Skeletal muscle satellite cell (primary cell): ENCODE measurements at regions not wholly inside any gene's neighbourhood (a gene's known extent, or its start where the extent isn't known, plus 50 kb on each side); places are given as distances from the start of the nearest gene placed in this dataset.

Source experiments
- H3K27me3 ChIP-seq: 2 replicates; pipeline ENCODE4 v1.7.0; 2013; ENCODE audit warnings: low read length; ENCODE audit not compliant: control insufficient read depth, insufficient read depth
- H3K36me3 ChIP-seq: 2 replicates; pipeline ENCODE4 v1.7.0; 2013; ENCODE audit warnings: mild to moderate bottlenecking, control low read depth, low read length; ENCODE audit not compliant: insufficient read depth
- H3K4me1 ChIP-seq: 2 replicates; pipeline ENCODE4 v1.7.0; 2013; ENCODE audit warnings: low read length; ENCODE audit not compliant: control insufficient read depth, insufficient read depth
- H3K4me2 ChIP-seq: 2 replicates; pipeline ENCODE4 v1.7.0; 2013; ENCODE audit warnings: mild to moderate bottlenecking, low read length
- H3K4me3 ChIP-seq: 2 replicates; pipeline ENCODE4 v1.7.0; 2013; ENCODE audit warnings: low read length
- H3K9ac ChIP-seq: 2 replicates; pipeline ENCODE4 v1.7.0; 2013; ENCODE audit warnings: mild to moderate bottlenecking, low read depth, low read length, moderate library complexity
- H3K9me3 ChIP-seq: replicated peaks from 2 replicates; pipeline ENCODE4 v1.7.0; 2013; ENCODE audit warnings: mild to moderate bottlenecking, control low read depth, low read length

DNA sequence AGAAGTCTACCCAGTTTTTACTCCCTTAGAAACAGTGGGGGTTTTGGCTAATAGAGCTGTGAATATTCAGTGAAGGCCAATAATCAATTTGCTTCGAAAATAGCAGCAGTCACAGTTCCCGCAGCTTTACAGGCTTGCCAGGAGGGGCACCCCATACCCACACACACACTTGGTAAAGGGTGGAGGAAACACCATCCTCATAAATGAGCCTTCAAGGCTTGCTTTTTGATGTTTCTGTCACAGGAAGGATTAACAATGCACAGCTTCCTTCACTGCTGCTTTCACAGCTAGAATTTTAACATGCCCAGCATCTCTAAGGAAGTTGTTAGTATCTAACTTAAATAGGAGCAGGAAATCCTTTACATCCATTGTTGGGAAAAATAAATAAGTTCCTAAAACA is 1247.5 kb upstream of the C9orf72 start:
- H3K4me3 ChIP-seq = no peak overlapping the region
- H3K36me3 ChIP-seq = no peaks in the 10 kb centered on the region
- H3K4me2 ChIP-seq = no peak overlapping the region
- no peaks in the 10 kb centered on the region for H3K27me3 ChIP-seq
- H3K4me1 ChIP-seq = no peaks in the 10 kb centered on the region
- H3K9me3 ChIP-seq = no peaks in the 10 kb centered on the region
- H3K9ac ChIP-seq = no peak overlapping the region

DNA sequence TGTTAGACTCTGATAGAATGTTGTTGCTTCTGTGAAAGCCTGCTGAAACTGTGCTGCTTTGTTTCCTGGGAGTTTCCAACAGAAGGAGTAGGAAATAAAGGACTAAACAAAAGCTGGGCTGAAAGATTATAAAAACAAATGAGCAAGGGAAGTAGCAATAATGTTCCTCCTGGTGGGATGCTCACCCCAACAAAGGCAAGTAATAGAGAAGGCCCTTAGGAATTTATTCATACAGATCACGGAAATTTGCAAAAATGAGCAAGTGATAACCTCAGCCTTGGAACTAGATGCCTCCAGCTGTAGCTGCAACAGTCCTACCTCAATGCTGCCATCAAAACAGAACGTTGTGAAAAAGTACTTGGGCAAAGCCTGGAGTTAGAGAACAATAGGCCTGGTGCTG is 1248.0 kb upstream of the C9orf72 start:
- H3K4me2 ChIP-seq = no peak overlapping the region
- H3K4me3 ChIP-seq = no peak overlapping the region
- no peaks in the 10 kb centered on the region for H3K9me3 ChIP-seq
- no peaks in the 10 kb centered on the region for H3K4me1 ChIP-seq
- no peaks in the 10 kb centered on the region for H3K36me3 ChIP-seq
- no peak overlapping the region for H3K9ac ChIP-seq
- no peaks in the 10 kb centered on the region for H3K27me3 ChIP-seq

DNA sequence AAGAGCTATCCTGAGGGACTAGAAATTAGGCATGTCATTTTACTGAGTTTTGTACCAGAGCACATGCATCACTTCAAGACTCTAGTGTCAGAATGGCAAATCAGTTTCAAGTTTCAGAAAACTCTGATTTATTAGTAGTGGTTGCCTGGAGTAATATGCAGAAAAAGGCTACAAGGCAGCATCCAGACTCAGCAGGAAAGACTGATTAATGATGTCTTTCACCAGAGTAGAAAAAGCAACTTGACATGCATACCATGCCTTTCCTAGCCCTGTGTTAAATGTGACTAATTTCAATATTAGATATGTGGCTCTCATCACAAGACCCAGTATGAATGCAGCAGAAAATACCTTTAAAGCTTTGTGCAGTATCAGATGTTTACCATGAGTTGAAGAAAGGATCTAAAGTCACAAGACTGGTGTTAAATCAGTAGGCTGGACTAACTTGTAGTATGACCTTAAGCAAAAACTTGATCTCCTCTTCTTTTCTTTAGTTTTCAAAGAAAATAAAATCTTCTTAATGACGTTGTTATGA is 1251.2 kb upstream of the C9orf72 start:
- no peaks in the 10 kb centered on the region for H3K9me3 ChIP-seq
- no peaks in the 10 kb centered on the region for H3K4me1 ChIP-seq
- H3K4me3 ChIP-seq = no peak overlapping the region
- no peaks in the 10 kb centered on the region for H3K36me3 ChIP-seq
- H3K9ac ChIP-seq = no peak overlapping the region
- no peak overlapping the region for H3K4me2 ChIP-seq
- H3K27me3 ChIP-seq = no peaks in the 10 kb centered on the region

DNA sequence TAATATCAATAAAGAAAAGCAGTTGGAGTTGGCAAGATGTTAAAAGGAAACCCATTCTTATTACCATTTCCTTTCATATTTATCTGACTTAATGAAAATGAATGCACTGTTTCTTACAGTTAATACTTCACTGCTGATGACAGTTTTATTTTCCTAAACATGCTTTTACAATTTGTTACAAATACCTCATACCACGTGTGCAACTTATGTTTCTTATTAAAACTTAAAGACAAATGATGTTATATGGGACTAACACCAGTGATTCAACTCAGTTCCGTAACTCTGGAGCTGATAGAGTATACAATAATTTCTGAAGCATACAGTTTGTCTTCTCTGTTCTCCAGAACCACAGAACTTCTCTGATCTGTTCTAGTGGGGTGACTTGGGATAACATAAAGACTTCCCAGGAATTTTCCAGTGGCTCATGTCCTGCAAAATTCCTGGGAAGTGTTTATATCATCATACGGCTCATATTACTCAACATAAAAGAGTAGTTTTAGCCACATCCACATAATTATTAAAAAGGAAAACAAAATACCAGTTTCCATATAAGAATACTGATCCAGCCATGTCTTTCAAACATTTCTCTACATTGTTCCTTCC is 1259.0 kb upstream of the C9orf72 start:
- Histone ChIP-seq H3K36me3 (no peaks in the 10 kb centered on the region), H3K4me3 (no peak overlapping the region), H3K9me3 (no peaks in the 10 kb centered on the region)

DNA sequence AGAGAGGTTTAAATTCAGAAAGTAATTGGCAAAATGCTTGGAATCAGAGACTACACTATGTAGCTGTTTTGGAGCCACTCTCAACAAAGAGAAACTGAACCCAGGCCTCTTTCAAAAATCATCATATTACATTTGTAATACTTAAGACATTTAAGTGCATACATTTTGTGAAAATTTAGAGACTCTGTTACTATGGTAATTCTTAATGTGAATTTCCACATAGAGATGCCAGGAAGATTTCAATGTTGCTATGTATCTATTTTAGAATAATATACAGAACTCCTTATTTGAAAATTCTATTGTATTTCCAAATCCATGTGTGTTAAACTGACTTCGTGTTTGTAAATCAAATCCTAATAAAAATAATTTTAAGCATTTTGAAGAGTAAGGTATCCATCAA is 1260.9 kb upstream of the C9orf72 start:
- no peaks in the 10 kb centered on the region for H3K36me3 ChIP-seq
- no peaks in the 10 kb centered on the region for H3K9me3 ChIP-seq
- H3K4me2 ChIP-seq = no peak overlapping the region

More for the DNA sequence above, 1259.0 kb upstream of the C9orf72 start:
- H3K4me2 ChIP-seq = no peak overlapping the region
- no peaks in the 10 kb centered on the region for H3K4me1 ChIP-seq
- H3K9ac ChIP-seq = no peak overlapping the region
- no peaks in the 10 kb centered on the region for H3K27me3 ChIP-seq

DNA sequence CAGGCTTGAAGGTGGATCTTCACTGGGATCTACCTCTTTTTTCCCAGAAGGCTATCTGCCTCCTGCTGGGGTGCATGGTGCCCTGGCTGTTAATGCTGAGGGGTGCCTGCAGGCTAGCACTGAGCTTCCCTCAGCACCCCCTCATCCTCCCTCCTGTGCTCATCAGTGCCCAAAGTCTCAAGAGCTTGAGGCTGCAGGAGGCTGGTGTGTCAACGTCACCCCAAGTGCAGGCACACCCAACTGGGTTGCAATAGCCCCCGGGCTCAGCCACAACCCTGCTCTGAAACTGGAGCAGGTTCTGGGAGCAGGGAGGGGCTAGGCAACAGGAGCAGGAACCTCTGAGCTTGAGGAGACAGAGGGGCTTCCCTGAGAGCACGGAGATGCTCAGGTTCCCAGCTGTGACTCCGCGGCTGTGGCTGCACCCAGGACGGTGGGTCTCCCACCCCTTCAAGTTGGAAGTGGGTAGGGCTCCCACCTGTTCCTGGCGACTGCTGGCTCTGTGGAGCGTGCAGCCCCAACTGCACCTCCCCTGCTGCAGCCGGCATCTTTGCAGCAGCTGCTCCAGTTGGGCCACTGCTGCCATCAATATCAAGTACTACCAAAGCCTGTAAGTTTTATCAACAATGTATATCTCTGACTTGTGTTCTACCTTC is 1266.6 kb upstream of the C9orf72 start:
- no peak overlapping the region for H3K4me3 ChIP-seq
- no peaks in the 10 kb centered on the region for H3K4me1 ChIP-seq
- H3K9ac ChIP-seq = no peak overlapping the region
- H3K27me3 ChIP-seq = no peaks in the 10 kb centered on the region
- no peak overlapping the region for H3K4me2 ChIP-seq
- H3K36me3 ChIP-seq = no peaks in the 10 kb centered on the region
- H3K9me3 ChIP-seq = no peaks in the 10 kb centered on the region

More for the DNA sequence above, 1260.9 kb upstream of the C9orf72 start:
- Histone ChIP-seq H3K4me1 (no peaks in the 10 kb centered on the region), H3K9ac (no peak overlapping the region), H3K27me3 (no peaks in the 10 kb centered on the region), H3K4me3 (no peak overlapping the region)

DNA sequence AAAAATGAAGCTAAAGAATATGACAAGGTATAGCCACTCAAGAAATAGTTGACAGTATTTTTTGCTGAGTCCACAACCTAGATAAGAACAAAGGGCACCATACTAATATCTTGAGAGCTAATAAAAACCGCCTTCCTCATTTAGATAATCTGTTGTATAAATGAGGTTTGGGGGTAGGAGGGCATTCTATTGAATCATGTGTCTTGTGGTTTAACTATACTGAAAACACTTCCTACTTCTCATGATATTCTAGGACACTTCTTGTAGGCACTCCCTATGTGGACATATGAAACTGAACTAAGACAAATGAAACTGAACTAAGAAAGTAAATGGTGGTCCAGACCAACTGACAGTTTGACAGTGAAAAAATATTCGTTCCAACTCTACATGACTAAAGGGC is 1268.5 kb upstream of the C9orf72 start:
- Histone ChIP-seq H3K36me3 (no peaks in the 10 kb centered on the region), H3K4me2 (no peak overlapping the region), H3K4me3 (no peak overlapping the region), H3K27me3 (no peaks in the 10 kb centered on the region), H3K9me3 (no peaks in the 10 kb centered on the region), H3K4me1 (no peaks in the 10 kb centered on the region), H3K9ac (no peak overlapping the region)

DNA sequence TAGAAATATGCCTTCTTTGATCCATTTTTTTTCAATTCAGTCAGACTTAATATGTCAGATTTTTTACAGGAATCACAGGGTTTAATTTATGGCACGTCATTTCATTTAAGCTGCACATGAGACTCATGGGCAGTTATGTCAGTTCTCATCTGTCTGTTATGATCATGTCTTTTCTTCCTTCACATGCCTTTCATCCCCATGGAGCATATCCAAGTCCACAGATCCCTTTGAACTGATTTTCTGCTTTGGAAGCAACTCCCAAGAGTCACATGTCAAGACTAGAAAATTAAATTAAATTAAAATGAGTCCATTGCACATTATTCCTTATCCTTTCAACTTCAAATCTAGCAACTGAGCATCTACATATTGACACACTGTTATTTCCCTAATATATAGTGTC is 1274.0 kb upstream of the C9orf72 start:
- Histone ChIP-seq H3K9me3 (no peaks in the 10 kb centered on the region), H3K27me3 (no peaks in the 10 kb centered on the region), H3K9ac (no peak overlapping the region), H3K4me3 (no peak overlapping the region), H3K36me3 (no peaks in the 10 kb centered on the region), H3K4me1 (no peaks in the 10 kb centered on the region), H3K4me2 (no peak overlapping the region)

DNA sequence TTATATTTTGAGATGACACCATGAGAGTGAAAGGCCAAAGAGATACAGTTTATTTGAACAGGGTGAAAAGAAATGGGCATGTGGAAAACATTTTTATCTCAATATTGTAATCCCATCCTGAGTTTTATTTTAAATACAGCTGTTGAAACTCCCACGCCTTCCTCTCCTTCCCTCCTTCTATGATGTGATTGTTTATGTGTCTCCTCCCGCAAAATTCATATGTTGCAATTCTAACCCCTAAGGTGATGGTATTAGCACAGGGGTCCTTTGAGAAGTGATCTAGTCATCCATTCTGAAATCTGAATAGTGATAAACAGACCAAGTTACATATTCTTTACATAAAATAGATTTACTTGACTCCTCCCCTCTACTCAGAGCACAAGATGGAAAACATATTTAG is 1275.4 kb upstream of the C9orf72 start:
- H3K9me3 ChIP-seq = no peaks in the 10 kb centered on the region
- H3K36me3 ChIP-seq = no peaks in the 10 kb centered on the region
- no peak overlapping the region for H3K9ac ChIP-seq
- no peak overlapping the region for H3K4me3 ChIP-seq
- H3K4me2 ChIP-seq = no peak overlapping the region
- no peaks in the 10 kb centered on the region for H3K4me1 ChIP-seq
- no peaks in the 10 kb centered on the region for H3K27me3 ChIP-seq

DNA sequence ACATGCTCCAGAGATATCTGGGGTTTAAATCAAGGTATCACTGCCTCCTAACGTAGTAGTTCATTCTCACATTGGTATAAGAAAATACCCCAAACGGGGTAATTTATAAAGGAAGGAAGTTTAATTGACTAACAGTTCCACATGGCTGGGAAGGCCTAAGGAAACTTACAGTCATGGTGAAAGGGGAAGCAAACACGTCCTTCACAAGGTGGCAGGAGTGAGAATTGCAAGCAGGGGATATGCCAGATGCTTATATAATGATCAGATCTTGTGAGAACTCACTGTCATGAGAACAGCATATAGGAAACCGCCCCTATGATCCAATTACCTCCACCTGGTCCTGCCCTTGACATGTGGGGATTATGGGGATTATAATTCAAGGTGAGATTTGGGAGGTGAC is 1280.2 kb upstream of the C9orf72 start:
- no peak overlapping the region for H3K4me3 ChIP-seq
- no peak overlapping the region for H3K4me2 ChIP-seq

DNA sequence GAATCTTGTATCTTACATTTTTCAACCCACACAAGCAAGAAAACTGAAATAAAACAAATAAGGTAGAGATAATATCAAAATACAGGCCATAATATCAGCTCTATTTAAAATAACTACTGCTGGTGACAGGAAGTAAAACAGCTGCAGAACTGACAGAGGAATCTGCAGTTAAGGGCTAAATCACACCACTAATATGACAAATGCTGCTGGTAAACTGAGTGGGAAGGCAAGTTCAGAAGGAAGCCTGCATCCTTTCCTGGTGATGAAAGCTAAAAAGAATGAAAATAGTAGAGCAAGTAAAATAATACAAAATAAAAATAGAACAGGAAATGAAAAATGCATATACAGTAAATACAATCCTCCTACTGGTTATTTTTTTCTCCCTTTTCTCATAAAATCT is 1293.7 kb upstream of the C9orf72 start:
- H3K4me2 ChIP-seq = no peak overlapping the region
- H3K36me3 ChIP-seq = no peaks in the 10 kb centered on the region
- H3K4me1 ChIP-seq = no peaks in the 10 kb centered on the region
- no peaks in the 10 kb centered on the region for H3K27me3 ChIP-seq
- no peaks in the 10 kb centered on the region for H3K9me3 ChIP-seq
- H3K4me3 ChIP-seq = no peak overlapping the region
- no peak overlapping the region for H3K9ac ChIP-seq

More for the DNA sequence above, 1280.2 kb upstream of the C9orf72 start:
- Histone ChIP-seq H3K27me3 (no peaks in the 10 kb centered on the region), H3K4me1 (no peaks in the 10 kb centered on the region), H3K9me3 (no peaks in the 10 kb centered on the region), H3K36me3 (no peaks in the 10 kb centered on the region), H3K9ac (no peak overlapping the region)
